Natural killer cell (primary cell): ENCODE measurements at regions not wholly inside any gene's neighbourhood (a gene's known extent, or its start where the extent isn't known, plus 50 kb on each side); places are given as distances from the start of the nearest gene placed in this dataset.

Experiments
- ATAC-seq, 3 donors: fragments of 150-1000 bp in 2 of 3; fragments of 200-7000 bp in 1 of 3; cut with Tn5 transposase; 1 replicate in 1 of 3; 2 replicates in 2 of 3; pipeline ENCODE4 v1.10.0; 2021; ENCODE audit warnings: mild to moderate bottlenecking in 2 of 3, moderate library complexity in 2 of 3
- DNase-seq, 2 donors: peaks; one replicate each; pipeline versions ENCODE4 v3.0.0 to v3.0.0-alpha.2; 2013 to 2021; ENCODE audit warnings: mixed read lengths in 1 of 2
- H3K27ac ChIP-seq: one replicate; pipeline ENCODE4 v1.5.1; 2013; ENCODE audit warnings: mild to moderate bottlenecking, low read length
- H3K27me3 ChIP-seq: one replicate; pipeline ENCODE4 v1.6.1; 2013; ENCODE audit warnings: low read length; ENCODE audit not compliant: control insufficient read depth, insufficient read depth
- H3K36me3 ChIP-seq: one replicate; pipeline ENCODE4 v1.6.1; 2013; ENCODE audit warnings: low read length; ENCODE audit not compliant: control insufficient read depth, insufficient read depth
- H3K4me1 ChIP-seq: one replicate; pipeline ENCODE4 v1.6.1; 2013; ENCODE audit warnings: low read length; ENCODE audit not compliant: control insufficient read depth, insufficient read depth
- H3K4me3 ChIP-seq: one replicate; pipeline ENCODE4 v1.5.1; 2013; ENCODE audit warnings: low read length
- H3K9me3 ChIP-seq: one replicate; pipeline ENCODE4 v1.6.1; 2013; ENCODE audit warnings: low read length; ENCODE audit not compliant: control insufficient read depth, insufficient read depth
- H3K27ac Mint-ChIP-seq, 2 donors: one replicate each; pipeline ENCODE4 v1.8.0; 2022; ENCODE audit warnings: mild to moderate bottlenecking in 2 of 2, mixed read lengths in 2 of 2, moderate library complexity in 1 of 2
- H3K27me3 Mint-ChIP-seq, 2 donors: one replicate each; pipeline ENCODE4 v1.8.0; 2022; ENCODE audit warnings: low read depth in 2 of 2, mixed read lengths in 2 of 2
- H3K36me3 Mint-ChIP-seq: one replicate; pipeline ENCODE4 v1.8.0; 2022; ENCODE audit warnings: mixed read lengths
- H3K4me1 Mint-ChIP-seq, 2 donors: one replicate each; pipeline ENCODE4 v1.8.0; 2022; ENCODE audit warnings: mixed read lengths in 2 of 2
- H3K4me3 Mint-ChIP-seq: one replicate; pipeline ENCODE4 v1.8.0; 2022; ENCODE audit warnings: mild to moderate bottlenecking, moderate library complexity, mixed read lengths
- H3K9me3 Mint-ChIP-seq, 2 donors: one replicate each; pipeline ENCODE4 v1.8.0; 2022; ENCODE audit warnings: mixed read lengths in 2 of 2
- WGBS: methylation state at CpG from one replicate; pipeline ENCODE4 v1.1.7; 2013; ENCODE audit warnings: missing lambda C conversion rate; ENCODE audit not compliant: insufficient coverage; 5-methylcytosine and 5-hydroxymethylcytosine counted together
- intact Hi-C: fragments of 100-400 bp; cut with micrococcal nuclease; formaldehyde crosslinking; loops from one replicate; pipeline ENCODE4 v1.14.2; 2022
- TF ChIP-seq, protein P1 (sequence below): fragments of 200-600 bp; IDR thresholded peaks from one replicate; pipeline ENCODE4 v1.8.0; 2022; ENCODE audit warnings: antibody characterized with exemption

DNA sequence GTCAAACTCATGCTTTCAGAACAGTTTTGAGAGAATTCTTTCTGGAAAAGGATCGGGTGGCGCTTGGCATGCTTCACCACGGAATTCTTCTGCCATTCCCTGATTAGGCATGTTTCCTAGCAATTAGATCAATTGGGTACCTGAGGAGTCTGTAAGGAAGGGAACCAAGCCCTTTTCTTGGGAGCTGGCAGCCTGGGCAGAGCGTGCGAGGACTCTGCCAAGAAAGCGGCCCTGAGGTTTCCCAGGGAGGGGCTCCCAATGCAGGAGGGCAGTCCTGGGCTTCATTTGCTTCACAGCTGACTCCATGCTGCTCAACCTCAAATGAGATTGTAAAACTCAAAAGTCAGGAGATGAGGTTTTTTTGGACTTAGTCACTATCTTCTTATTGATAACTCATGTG is 60.3 kb downstream of the MYCN start:
- DNase-seq (no peak), ATAC-seq (no peak)
- TF ChIP-seq, protein P1, sequence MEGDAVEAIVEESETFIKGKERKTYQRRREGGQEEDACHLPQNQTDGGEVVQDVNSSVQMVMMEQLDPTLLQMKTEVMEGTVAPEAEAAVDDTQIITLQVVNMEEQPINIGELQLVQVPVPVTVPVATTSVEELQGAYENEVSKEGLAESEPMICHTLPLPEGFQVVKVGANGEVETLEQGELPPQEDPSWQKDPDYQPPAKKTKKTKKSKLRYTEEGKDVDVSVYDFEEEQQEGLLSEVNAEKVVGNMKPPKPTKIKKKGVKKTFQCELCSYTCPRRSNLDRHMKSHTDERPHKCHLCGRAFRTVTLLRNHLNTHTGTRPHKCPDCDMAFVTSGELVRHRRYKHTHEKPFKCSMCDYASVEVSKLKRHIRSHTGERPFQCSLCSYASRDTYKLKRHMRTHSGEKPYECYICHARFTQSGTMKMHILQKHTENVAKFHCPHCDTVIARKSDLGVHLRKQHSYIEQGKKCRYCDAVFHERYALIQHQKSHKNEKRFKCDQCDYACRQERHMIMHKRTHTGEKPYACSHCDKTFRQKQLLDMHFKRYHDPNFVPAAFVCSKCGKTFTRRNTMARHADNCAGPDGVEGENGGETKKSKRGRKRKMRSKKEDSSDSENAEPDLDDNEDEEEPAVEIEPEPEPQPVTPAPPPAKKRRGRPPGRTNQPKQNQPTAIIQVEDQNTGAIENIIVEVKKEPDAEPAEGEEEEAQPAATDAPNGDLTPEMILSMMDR = no peak
- Histone ChIP-seq H3K27me3 (no peaks in the 10 kb centered on the region), H3K4me3 (no peak overlapping the region), H3K36me3 (no peaks in the 10 kb centered on the region), H3K27ac (no peak overlapping the region), H3K9me3 (no peaks in the 10 kb centered on the region), H3K4me1 (no peaks in the 10 kb centered on the region)
- H3K9me3 Mint-ChIP-seq = no peaks in the 10 kb centered on the region
- intact Hi-C loops = no loop called here
- peaks cover 0 to 12% of the 10 kb centered on the region in 2 donors for H3K27me3 Mint-ChIP-seq
- H3K4me1 Mint-ChIP-seq = no peaks in the 10 kb centered on the region
- 94% methylated on average over 6 of the region's 6 CpGs for WGBS
- H3K27ac Mint-ChIP-seq = no peak overlapping the region
- H3K36me3 Mint-ChIP-seq = no peaks in the 10 kb centered on the region
- no peak overlapping the region for H3K4me3 Mint-ChIP-seq

DNA sequence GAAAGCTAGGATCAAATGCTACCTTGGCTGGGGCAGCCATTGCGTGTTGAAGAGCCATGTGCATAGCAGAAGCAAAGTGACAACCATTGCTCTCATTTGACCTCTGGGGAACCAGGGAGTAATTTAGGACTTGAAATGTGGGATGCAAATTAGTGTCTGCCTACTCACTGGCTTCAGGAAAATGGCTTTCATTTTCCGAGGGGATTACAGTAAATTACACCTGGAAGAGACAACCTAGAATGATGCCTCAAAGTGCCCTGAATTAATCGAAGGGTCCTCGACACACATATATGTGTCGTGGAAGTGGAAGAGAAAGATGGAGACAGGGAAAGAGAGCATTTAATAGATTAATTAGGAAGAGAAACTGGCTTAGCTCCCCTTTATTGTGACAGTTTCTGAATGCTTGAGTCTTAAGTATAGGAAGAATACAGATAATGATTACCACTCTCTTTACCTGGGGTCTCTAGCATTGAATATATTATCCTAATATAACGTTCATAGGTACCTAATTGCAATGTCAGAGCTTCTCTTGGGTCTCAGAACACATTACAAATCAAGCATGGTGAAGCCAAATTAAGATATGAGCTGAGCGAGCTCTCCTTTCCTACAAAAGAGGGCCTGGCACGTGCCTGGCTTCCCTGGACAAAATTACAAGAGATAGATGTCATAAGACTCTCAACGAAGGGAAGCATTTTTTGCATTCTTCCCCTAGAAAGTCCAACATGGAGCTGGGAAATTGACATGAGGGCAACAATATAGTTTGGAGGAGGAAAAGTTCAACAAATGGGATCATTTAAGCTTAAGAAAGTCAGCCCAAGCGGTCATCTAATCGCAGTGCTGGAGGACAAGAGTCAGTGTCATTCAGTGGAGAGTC is 59.5 kb downstream of the MYCN start:
- H3K27ac ChIP-seq = no peak overlapping the region

DNA sequence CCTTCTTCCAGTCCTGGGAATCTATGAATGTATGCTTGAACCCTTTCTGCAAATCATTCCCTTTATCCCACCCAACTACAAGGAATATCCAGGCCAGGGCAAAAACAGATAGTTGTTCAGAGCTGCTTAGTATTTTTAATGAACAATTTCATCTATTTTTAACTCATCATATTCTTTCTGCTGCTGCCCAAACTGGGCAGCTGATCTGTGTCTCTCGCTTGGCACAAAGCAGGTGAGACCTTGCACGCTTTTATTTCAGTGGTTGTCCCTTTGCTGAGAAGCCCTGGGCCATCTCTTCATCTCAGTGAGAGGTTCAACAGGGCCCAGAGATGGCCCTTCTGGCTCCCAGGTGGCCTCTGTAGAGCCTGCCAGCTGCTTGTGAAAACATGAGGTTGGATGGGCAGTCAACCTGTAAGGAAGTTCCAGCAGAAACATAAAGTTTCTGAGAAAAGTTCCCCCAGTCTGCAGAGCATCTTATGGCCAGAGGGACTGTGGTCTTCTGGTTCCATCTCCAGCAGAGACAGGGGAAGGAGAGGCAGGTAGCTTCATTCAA is 57.5 kb downstream of the MYCN start:
- H3K36me3 ChIP-seq = no peaks in the 10 kb centered on the region
- no peaks in the 10 kb centered on the region for H3K36me3 Mint-ChIP-seq
- no peaks in the 10 kb centered on the region for H3K9me3 ChIP-seq
- DNase-seq (no peak), ATAC-seq (no peak)
- H3K27ac Mint-ChIP-seq = no peak overlapping the region
- H3K27me3 Mint-ChIP-seq = peaks cover 0 to 7% of the 10 kb centered on the region in 2 donors
- intact Hi-C loops = no loop called here
- no peak overlapping the region for H3K4me3 ChIP-seq
- TF ChIP-seq, protein P1 = no peak
- H3K27me3 ChIP-seq = no peaks in the 10 kb centered on the region
- no peak overlapping the region for H3K27ac ChIP-seq
- H3K4me1 Mint-ChIP-seq = no peaks in the 10 kb centered on the region
- H3K9me3 Mint-ChIP-seq = peaks cover 0 to 3% of the 10 kb centered on the region in 2 donors
- 88% methylated on average over 2 of the region's 2 CpGs for WGBS
- no peak overlapping the region for H3K4me3 Mint-ChIP-seq
- H3K4me1 ChIP-seq = no peaks in the 10 kb centered on the region

More for the DNA sequence above, 59.5 kb downstream of the MYCN start:
- no peaks in the 10 kb centered on the region for H3K9me3 ChIP-seq
- no peak overlapping the region for H3K27ac Mint-ChIP-seq
- H3K4me1 ChIP-seq = no peaks in the 10 kb centered on the region
- intact Hi-C loops = no loop called here
- WGBS = 85% methylated on average over 11 of the region's 11 CpGs
- no peaks in the 10 kb centered on the region for H3K36me3 Mint-ChIP-seq
- H3K4me1 Mint-ChIP-seq = no peaks in the 10 kb centered on the region
- H3K4me3 ChIP-seq = no peak overlapping the region
- ATAC-seq (no peak), DNase-seq (no peak)
- peaks cover 0 to 2% of the 10 kb centered on the region in 2 donors for H3K9me3 Mint-ChIP-seq
- H3K27me3 ChIP-seq = no peaks in the 10 kb centered on the region
- peaks cover 0 to 9% of the 10 kb centered on the region in 2 donors for H3K27me3 Mint-ChIP-seq
- H3K4me3 Mint-ChIP-seq = no peak overlapping the region
- H3K36me3 ChIP-seq = no peaks in the 10 kb centered on the region
- TF ChIP-seq, protein P1 = no peak
